T-cell (primary cell): ENCODE measurements at regions not wholly inside any gene's neighbourhood (a gene's known extent, or its start where the extent isn't known, plus 50 kb on each side); places are given as distances from the start of the nearest gene placed in this dataset.

Experiments used
- ATAC-seq, 4 experiments: fragments of 200-7000 bp in 3 of 4; fragments of 150-1000 bp in 1 of 4; cut with Tn5 transposase; replicated peaks in 1 of 4; 1 replicate in 3 of 4; 2 replicates in 1 of 4; pipeline ENCODE4 v1.10.0; 2021; ENCODE audit warnings: moderate library complexity in 3 of 4, mild to moderate bottlenecking in 2 of 4, moderate number of reproducible peaks in 1 of 4
- CTCF ChIA-PET, 2 donors: fragments of 300-600 bp; sonication (Branson Sonifier 250); formaldehyde crosslinking; loops; one replicate each; lab custom pipeline; 2022; ENCODE audit warnings: antibody characterized with exemption in 2 of 2; lab: Charles Lee
- POLR2A ChIA-PET, 2 donors: fragments of 300-600 bp; sonication (Branson Sonifier 250); formaldehyde crosslinking; loops; one replicate each; lab custom pipeline; 2022; ENCODE audit warnings: antibody characterized with exemption in 2 of 2; lab: Charles Lee
- DNase-seq, 35 experiments: peaks; one replicate each; pipeline versions ENCODE4 v3.0.0 to v3.0.0-alpha.2; 2013 to 2023
- H3K27ac ChIP-seq: one replicate; pipeline ENCODE4 v1.5.1; 2013; ENCODE audit warnings: low read length
- H3K27me3 ChIP-seq, 2 experiments: replicated peaks in 1 of 2; 1 replicate in 1 of 2; 2 replicates in 1 of 2; pipeline versions ENCODE4 v1.6.1 to v1.7.0; 2013; ENCODE audit warnings: low read length in 1 of 2, mixed read lengths in 1 of 2; ENCODE audit not compliant: control insufficient read depth in 2 of 2, insufficient read depth in 2 of 2; ENCODE audit errors: extremely low read depth in 1 of 2
- H3K36me3 ChIP-seq, 2 donors: 1 replicate in 1 of 2; 2 replicates in 1 of 2; pipeline versions ENCODE4 v1.6.1 to v1.7.0; 2013; ENCODE audit warnings: low read length in 1 of 2; ENCODE audit not compliant: control insufficient read depth in 2 of 2, insufficient read depth in 1 of 2; ENCODE audit errors: extremely low read depth in 1 of 2
- H3K4me1 ChIP-seq, 2 experiments: 1 replicate in 1 of 2; 2 replicates in 1 of 2; pipeline versions ENCODE4 v1.6.1 to v1.7.0; 2013; ENCODE audit warnings: low read length in 2 of 2, mixed read lengths in 1 of 2; ENCODE audit not compliant: insufficient read depth in 2 of 2, control insufficient read depth in 1 of 2; ENCODE audit errors: extremely low read depth in 1 of 2
- H3K4me3 ChIP-seq, 2 donors: 1 replicate in 1 of 2; 2 replicates in 1 of 2; pipeline versions ENCODE4 v1.5.1 to v1.7.0; 2013; ENCODE audit warnings: mild to moderate bottlenecking in 2 of 2, low read length in 1 of 2, moderate library complexity in 1 of 2; ENCODE audit not compliant: control insufficient read depth in 1 of 2; ENCODE audit errors: extremely low read depth in 1 of 2
- H3K9me3 ChIP-seq: 2 replicates; pipeline ENCODE4 v1.7.0; 2013
- H3K27ac Mint-ChIP-seq, 2 donors: one replicate each; pipeline ENCODE4 v1.8.0; 2020 to 2021; ENCODE audit warnings: mild to moderate bottlenecking in 2 of 2, mixed read lengths in 2 of 2
- H3K27me3 Mint-ChIP-seq, 2 donors: one replicate each; pipeline ENCODE4 v1.8.0; 2021 to 2022; ENCODE audit warnings: mixed read lengths in 2 of 2
- H3K36me3 Mint-ChIP-seq: one replicate; pipeline ENCODE4 v1.8.0; 2021; ENCODE audit warnings: mixed read lengths
- H3K4me1 Mint-ChIP-seq, 3 donors: one replicate each; pipeline ENCODE4 v1.8.0; 2020 to 2022; ENCODE audit warnings: mixed read lengths in 3 of 3, mild to moderate bottlenecking in 1 of 3
- H3K4me3 Mint-ChIP-seq, 3 donors: one replicate each; pipeline ENCODE4 v1.8.0; 2020 to 2022; ENCODE audit warnings: mild to moderate bottlenecking in 3 of 3, mixed read lengths in 3 of 3, moderate library complexity in 3 of 3
- H3K9me3 Mint-ChIP-seq, 3 donors: one replicate each; pipeline ENCODE4 v1.8.0; 2020 to 2022; ENCODE audit warnings: mixed read lengths in 3 of 3
- WGBS: methylation state at CpG from one replicate; pipeline ENCODE4 v1.1.5; 2013; ENCODE audit warnings: missing lambda C conversion rate; ENCODE audit not compliant: insufficient coverage; 5-methylcytosine and 5-hydroxymethylcytosine counted together

DNA sequence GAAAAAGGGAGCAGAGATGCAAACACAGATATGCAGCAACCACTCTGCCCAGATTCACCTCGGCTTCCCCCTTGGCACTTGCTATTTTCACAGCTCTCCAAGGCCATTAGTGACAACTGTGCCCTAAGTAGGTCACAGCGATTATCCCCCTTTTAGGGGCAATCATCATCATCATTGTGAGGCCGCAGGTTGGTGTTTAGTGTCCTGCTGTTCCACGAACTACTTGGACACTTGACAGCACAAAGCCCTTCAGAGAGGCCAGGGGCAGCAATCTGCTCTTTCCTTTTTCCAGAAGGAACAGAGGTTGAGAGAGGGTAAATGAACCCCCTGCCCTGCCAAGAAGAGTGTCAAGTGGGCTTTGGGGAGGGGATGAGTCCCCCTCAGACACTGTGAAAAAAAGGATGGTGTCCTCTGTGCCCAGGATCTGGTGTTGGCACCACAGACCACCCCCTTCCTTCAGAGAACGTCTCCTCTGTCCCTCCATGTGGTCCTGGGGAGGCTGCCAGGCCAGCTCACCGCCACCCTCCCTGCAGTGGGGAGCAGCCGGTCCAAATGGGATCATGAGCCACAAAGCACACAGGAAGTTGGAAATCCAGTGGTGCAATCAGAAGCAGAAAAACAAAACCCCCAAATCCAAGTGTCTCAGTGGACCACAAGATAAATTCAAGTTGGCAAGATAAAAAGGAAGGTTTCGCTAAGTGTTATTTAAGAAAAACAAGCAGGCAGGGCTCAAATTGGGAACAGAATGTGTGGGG lies 78.4 kb upstream of the MED9 start:
- no peak for ATAC-seq
- CTCF ChIA-PET: no interaction called here
- Histone ChIP-seq H3K4me3 (no peak overlapping the region), H3K27me3 (no peaks in the 10 kb centered on the region), H3K4me1 (peaks cover 26 to 41% of the 10 kb centered on the region in 2 experiments), H3K36me3 (no peaks in the 10 kb centered on the region), H3K27ac (no peak overlapping the region), H3K9me3 (no peaks in the 10 kb centered on the region)
- Mint-ChIP-seq H3K9me3 (no peaks in the 10 kb centered on the region), H3K4me1 (peaks cover 35 to 48% (median 44%) of the 10 kb centered on the region in 3 donors), H3K27me3 (no peaks in the 10 kb centered on the region), H3K27ac (no peak overlapping the region), H3K4me3 (no peak overlapping the region), H3K36me3 (no peaks in the 10 kb centered on the region)
- DNase-seq: no peak
- POLR2A ChIA-PET: no interaction called here
- 86% methylated on average over 4 of the region's 8 CpGs for WGBS

DNA sequence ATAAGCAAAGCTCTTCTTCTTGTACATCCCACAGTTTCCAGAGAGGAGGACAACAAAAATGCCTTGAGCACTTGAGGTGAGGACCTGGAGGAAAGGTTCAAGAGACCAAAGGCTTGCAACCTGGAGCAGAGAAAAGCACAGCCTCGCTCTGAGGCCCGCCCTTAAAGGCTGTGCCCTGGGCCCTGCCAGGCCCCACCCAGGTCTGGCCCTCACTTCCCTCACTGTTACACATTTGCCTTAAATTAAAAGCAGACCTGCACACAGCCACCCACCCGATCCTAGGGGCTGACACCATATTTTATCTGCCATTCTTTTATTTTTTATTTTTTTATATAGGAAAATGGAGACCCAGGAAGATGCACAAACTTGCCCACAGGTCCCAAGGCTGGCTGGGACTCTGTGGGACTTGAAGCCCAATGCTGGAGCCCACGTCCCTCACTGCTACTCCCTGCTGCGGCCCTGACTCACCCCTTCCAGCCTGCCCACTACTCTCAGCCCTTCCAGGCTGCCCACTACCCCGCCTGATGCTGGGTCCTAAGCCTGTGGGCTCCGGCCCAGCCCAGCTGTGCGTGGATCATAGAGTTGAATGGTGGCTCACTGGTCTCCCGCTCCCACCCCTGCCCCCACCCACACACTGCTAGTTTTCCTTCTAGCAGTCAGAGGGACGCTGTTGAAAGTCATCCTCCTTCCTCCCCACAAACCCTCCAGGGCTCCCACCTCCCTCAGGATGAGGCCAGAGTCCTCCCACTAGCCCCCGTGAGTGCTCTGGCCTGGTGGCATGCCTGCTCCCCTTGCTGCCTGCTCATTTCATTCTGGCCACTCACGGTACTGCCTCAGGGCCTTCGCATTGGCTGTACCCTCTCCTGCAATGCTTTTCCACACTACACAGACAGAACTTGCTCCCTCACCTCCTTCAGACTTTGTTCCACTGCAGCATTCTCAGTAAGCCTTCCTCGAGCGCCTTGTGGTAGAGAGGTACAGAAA lies 77.6 kb upstream of the MED9 start:
- Mint-ChIP-seq H3K27ac (no peak overlapping the region), H3K27me3 (no peaks in the 10 kb centered on the region), H3K9me3 (no peaks in the 10 kb centered on the region), H3K36me3 (no peaks in the 10 kb centered on the region), H3K4me1 (peaks cover 41 to 51% (median 49%) of the 10 kb centered on the region in 3 donors), H3K4me3 (no peak overlapping the region)
- Histone ChIP-seq H3K4me3 (no peak overlapping the region), H3K27me3 (no peaks in the 10 kb centered on the region), H3K4me1 (peaks cover 31 to 49% of the 10 kb centered on the region in 2 experiments), H3K9me3 (no peaks in the 10 kb centered on the region), H3K36me3 (no peaks in the 10 kb centered on the region), H3K27ac (no peak overlapping the region)
- ChIA-PET POLR2A (no interaction called here), CTCF (no interaction called here)
- 93% methylated on average over 12 of the region's 15 CpGs for WGBS
- ATAC-seq (no peak), DNase-seq (no peak)

DNA sequence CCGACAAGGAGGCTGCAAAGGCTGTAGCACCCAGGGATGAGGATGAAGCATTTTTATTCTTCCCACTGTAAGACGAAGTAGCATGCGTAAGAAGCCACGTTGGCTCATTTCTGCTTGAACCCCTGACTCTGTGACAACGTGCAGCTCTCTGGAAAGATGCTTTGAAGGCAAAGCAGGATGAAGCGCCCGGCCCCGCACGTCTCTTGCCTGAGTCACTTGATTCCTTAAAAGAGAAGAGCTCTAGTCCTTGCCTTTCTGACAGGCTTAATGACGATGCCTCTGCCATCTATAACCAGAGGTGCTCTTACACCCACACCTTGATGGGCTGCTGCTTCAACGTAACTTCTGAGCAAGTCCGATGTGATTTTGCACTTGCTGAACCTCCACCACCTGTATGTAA lies 76.7 kb upstream of the MED9 start:
- H3K27ac Mint-ChIP-seq: peak overlapping the region in 1 of 2 donors; percentile 11
- CTCF ChIA-PET: no interaction called here
- 83% methylated on average over 12 of the region's 12 CpGs for WGBS

DNA sequence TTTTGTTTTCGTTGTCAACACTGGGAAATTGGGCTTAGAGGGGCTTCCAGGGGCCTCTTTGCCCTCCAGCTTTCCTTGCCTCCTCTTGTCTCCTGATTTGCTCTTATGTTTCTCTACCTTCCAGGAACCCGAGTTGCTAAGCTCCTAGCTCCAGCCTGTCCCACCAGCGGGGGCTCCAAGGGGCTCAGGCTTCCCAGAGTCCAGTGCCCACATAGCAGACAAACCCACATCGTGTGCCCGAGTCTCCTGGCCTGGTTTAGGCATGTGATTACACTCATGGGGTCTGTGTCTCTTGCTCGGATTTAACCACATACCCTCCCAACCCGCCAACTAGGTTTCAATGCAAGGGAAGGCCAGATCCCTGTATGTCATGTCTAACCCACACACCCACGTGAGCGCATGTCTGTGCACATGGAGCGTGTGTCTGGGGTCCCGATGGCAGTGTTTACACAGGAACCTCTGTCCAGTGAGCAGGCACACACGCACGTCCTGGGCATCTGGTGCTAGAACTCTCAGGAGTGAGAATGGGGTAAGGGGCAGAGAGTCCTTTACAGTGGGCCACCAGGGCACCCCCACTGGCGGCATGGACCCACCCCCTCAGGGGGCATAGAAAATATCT lies 76.1 kb upstream of the MED9 start:
- CTCF ChIA-PET: no interaction called here
- Histone ChIP-seq H3K27ac (no peak overlapping the region), H3K4me3 (no peak overlapping the region), H3K36me3 (no peaks in the 10 kb centered on the region), H3K4me1 (peaks cover 45 to 60% of the 10 kb centered on the region in 2 experiments), H3K27me3 (no peaks in the 10 kb centered on the region), H3K9me3 (no peaks in the 10 kb centered on the region)
- Mint-ChIP-seq H3K4me3 (no peak overlapping the region), H3K27me3 (no peaks in the 10 kb centered on the region), H3K4me1 (peaks cover 56 to 65% (median 64%) of the 10 kb centered on the region in 3 donors), H3K9me3 (no peaks in the 10 kb centered on the region), H3K27ac (peak overlapping the region; percentile 5 to 52), H3K36me3 (no peaks in the 10 kb centered on the region)
- 86% methylated on average over 7 of the region's 14 CpGs for WGBS
- POLR2A ChIA-PET: no interaction called here
- DNase-seq (no peak), ATAC-seq (no peak)

More for the DNA sequence above, 76.7 kb upstream of the MED9 start:
- no peaks in the 10 kb centered on the region for H3K27me3 ChIP-seq
- ATAC-seq: no peak
- no peak overlapping the region for H3K27ac ChIP-seq
- no peaks in the 10 kb centered on the region for H3K9me3 ChIP-seq
- H3K4me1 ChIP-seq: peaks cover 39 to 54% of the 10 kb centered on the region in 2 experiments
- Mint-ChIP-seq H3K4me3 (no peak overlapping the region), H3K36me3 (no peaks in the 10 kb centered on the region), H3K27me3 (no peaks in the 10 kb centered on the region), H3K4me1 (peaks cover 50 to 59% (median 58%) of the 10 kb centered on the region in 3 donors), H3K9me3 (no peaks in the 10 kb centered on the region)
- H3K36me3 ChIP-seq: no peaks in the 10 kb centered on the region
- H3K4me3 ChIP-seq: no peak overlapping the region
- POLR2A ChIA-PET: no interaction called here
- no peak for DNase-seq

DNA sequence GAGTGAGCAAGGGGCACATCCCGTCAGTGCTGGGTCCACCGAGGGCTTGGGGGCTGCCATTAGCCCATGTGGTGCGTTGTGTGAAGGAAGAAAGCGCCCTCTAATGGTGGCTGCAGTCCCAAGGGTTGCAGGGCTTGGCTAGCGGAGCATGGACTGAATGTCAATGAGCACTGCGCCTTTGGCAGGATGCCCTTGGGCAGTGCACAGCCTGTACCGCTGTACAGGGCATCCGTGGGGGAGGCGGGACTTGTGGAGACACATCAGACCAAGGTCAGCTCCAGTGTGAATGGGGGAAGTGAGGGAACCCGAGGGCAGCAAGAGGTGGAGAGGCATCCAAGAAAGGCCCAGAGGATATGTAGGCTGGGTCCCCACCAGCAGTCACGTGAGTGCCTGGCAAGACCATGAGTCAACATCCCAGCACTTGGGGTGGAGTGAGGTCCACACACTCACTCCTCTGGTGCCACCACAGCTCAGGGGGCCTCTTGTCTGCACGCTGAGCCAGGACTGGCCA lies 75.5 kb upstream of the MED9 start:
- H3K4me3 Mint-ChIP-seq: no peak overlapping the region
- WGBS: 87% methylated on average over 11 of the region's 12 CpGs
- Histone ChIP-seq H3K4me3 (no peak overlapping the region), H3K4me1 (peaks cover 50 to 67% of the 10 kb centered on the region in 2 experiments), H3K27me3 (no peaks in the 10 kb centered on the region), H3K36me3 (no peaks in the 10 kb centered on the region), H3K9me3 (no peaks in the 10 kb centered on the region), H3K27ac (no peak overlapping the region)
- H3K27ac Mint-ChIP-seq: peak overlapping the region in 1 of 2 donors; percentile 5
- H3K27me3 Mint-ChIP-seq: no peaks in the 10 kb centered on the region
- no peaks in the 10 kb centered on the region for H3K9me3 Mint-ChIP-seq
- ChIA-PET CTCF (no interaction called here), POLR2A (interaction anchor here in 1 of 2 donors (0.6 kb wide), 1 partner anchor 545 kb away, joined by 4 read pairs; no protein-coding TSS in a partner anchor)
- ATAC-seq (no peak), DNase-seq (no peak)
- H3K36me3 Mint-ChIP-seq: no peaks in the 10 kb centered on the region
- H3K4me1 Mint-ChIP-seq: peaks cover 62 to 70% (median 68%) of the 10 kb centered on the region in 3 donors

DNA sequence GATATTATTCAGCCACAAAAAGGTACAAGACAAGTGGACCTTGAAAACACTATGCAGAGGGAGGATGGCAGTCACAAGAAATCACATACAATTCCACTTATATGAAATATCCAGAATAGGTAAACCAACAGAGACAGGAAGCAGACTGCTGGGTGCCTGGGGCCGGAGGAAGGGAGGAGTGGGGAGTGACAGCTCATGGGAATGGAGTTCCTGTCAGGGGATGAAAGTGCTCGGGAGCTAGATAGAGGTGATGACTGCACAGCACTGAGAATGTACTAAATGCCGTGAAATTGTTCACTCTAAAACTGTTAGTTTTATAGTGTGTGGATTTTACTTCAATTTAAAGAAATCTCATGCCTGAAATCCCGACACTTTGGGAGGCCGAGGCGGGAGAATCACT lies 74.2 kb upstream of the MED9 start:
- ATAC-seq (no peak), DNase-seq (no peak)
- no peaks in the 10 kb centered on the region for H3K27me3 ChIP-seq
- peaks cover 55 to 68% of the 10 kb centered on the region in 2 experiments for H3K4me1 ChIP-seq
- Mint-ChIP-seq H3K4me1 (peaks cover 71 to 79% (median 76%) of the 10 kb centered on the region in 3 donors), H3K27me3 (no peaks in the 10 kb centered on the region), H3K9me3 (no peaks in the 10 kb centered on the region), H3K27ac (peak overlapping the region; percentile 98 to 99), H3K4me3 (peak overlapping the region in 1 of 3 donors; percentile 77), H3K36me3 (no peaks in the 10 kb centered on the region)
- no peaks in the 10 kb centered on the region for H3K9me3 ChIP-seq
- ChIA-PET POLR2A (no interaction called here), CTCF (interaction anchor here in 1 of 2 donors (1.4 kb wide), 1 partner anchor 11 kb away, joined by 4 read pairs; no protein-coding TSS in a partner anchor)
- no peak overlapping the region for H3K27ac ChIP-seq
- no peaks in the 10 kb centered on the region for H3K36me3 ChIP-seq
- H3K4me3 ChIP-seq: no peak overlapping the region
- 80% methylated on average over 3 of the region's 6 CpGs for WGBS
